Activated CD4-positive, alpha-beta T cell treated with anti-CD3 and anti-CD28 coated beads, Interleukin-10, Interleukin-2, amounts not matched to agents 100 ng/mL and 50 ng/mL, durations not matched to agents 16 hours and 8 hours (primary cell): ENCODE measurements at regions not wholly inside any gene's neighbourhood (a gene's known extent, or its start where the extent isn't known, plus 50 kb on each side); places are given as distances from the start of the nearest gene placed in this dataset.

Source experiments
- DNase-seq: peaks from one replicate; pipeline ENCODE4 v3.0.0-alpha.2; 2020

GRCh38 chr17:6941989-6942388 lies 53.9 kb upstream of the ALOX12 start:
- no peak for DNase-seq

- no peak for DNase-seq
Observed at GRCh38 chr17:6943406-6943805, 52.4 kb upstream of the ALOX12 start.
